ENCODE measurements at regions not wholly inside any gene's neighbourhood (a gene's known extent, or its start where the extent isn't known, plus 50 kb on each side); places are given as distances from the start of the nearest gene placed in this dataset.

- peak; percentile 72 for FAIRE-seq
These were observed 459.6 kb upstream of the RGS6 start for GRCh38 chr14:71472356-71473340.

GRCh38 chr14:71473843-71474242 lies 458.4 kb upstream of the RGS6 start:
- FAIRE-seq, result no peak

- FAIRE-seq, result no peak
These were observed 457.6 kb upstream of the RGS6 start for GRCh38 chr14:71474301-71475265.

- no peak for FAIRE-seq
These were observed 456.3 kb upstream of the RGS6 start for GRCh38 chr14:71475916-71476315.

- no peak for FAIRE-seq
These were observed 453.7 kb upstream of the RGS6 start for GRCh38 chr14:71478542-71478941.

- no peak for FAIRE-seq
These were observed 451.1 kb upstream of the RGS6 start for GRCh38 chr14:71481021-71481654.

GRCh38 chr14:71482671-71483070 lies 449.6 kb upstream of the RGS6 start:
- no peak for FAIRE-seq

GRCh38 chr14:71483154-71483553 lies 449.1 kb upstream of the RGS6 start:
- FAIRE-seq, result no peak

- no peak for FAIRE-seq
These were observed 446.4 kb upstream of the RGS6 start for GRCh38 chr14:71485833-71486232.

- no peak for FAIRE-seq
These were observed 445.9 kb upstream of the RGS6 start for GRCh38 chr14:71486279-71486678.

- FAIRE-seq, result no peak
These were observed 444.8 kb upstream of the RGS6 start for GRCh38 chr14:71487449-71487848.

GRCh38 chr14:71487941-71488340 lies 444.3 kb upstream of the RGS6 start:
- no peak for FAIRE-seq

- no peak for FAIRE-seq
These were observed 443.5 kb upstream of the RGS6 start for GRCh38 chr14:71488703-71489191.

- FAIRE-seq, result no peak
These were observed 442.5 kb upstream of the RGS6 start for GRCh38 chr14:71489742-71490141.

GRCh38 chr14:71491931-71492330 lies 440.3 kb upstream of the RGS6 start:
- no peak for FAIRE-seq

- no peak for FAIRE-seq
These were observed 439.9 kb upstream of the RGS6 start for GRCh38 chr14:71492346-71492745.

GRCh38 chr14:71497645-71498086 lies 434.6 kb upstream of the RGS6 start:
- FAIRE-seq, result no peak

GRCh38 chr14:71498212-71498611 lies 434.0 kb upstream of the RGS6 start:
- FAIRE-seq, result no peak

GRCh38 chr14:71499018-71499417 lies 433.2 kb upstream of the RGS6 start:
- no peak for FAIRE-seq

GRCh38 chr14:71507681-71508080 lies 424.5 kb upstream of the RGS6 start:
- FAIRE-seq, result no peak

- no peak for FAIRE-seq
These were observed 423.3 kb upstream of the RGS6 start for GRCh38 chr14:71508901-71509300.

- no peak for FAIRE-seq
These were observed 421.1 kb upstream of the RGS6 start for GRCh38 chr14:71511152-71511551.

Measured in A204.1 (cell line).